B cell (primary cell): ENCODE measurements at regions not wholly inside any gene's neighbourhood (a gene's known extent, or its start where the extent isn't known, plus 50 kb on each side); places are given as distances from the start of the nearest gene placed in this dataset.

ENCODE experiments used
- ATAC-seq: fragments of 200-7000 bp; cut with Tn5 transposase; one replicate; pipeline ENCODE4 v1.10.0; 2021; ENCODE audit warnings: low read depth, mild to moderate bottlenecking, moderate number of reproducible peaks, moderate library complexity
- CTCF ChIA-PET: fragments of 350-600 bp; sonication (Branson Sonifier 250); formaldehyde crosslinking; loops from one replicate; lab custom pipeline; 2021; ENCODE audit warnings: antibody characterized with exemption, inconsistent platforms; lab: Charles Lee
- POLR2A ChIA-PET: fragments of 350-600 bp; sonication (Branson Sonifier 250); formaldehyde crosslinking; loops from one replicate; lab custom pipeline; 2021; ENCODE audit warnings: antibody characterized with exemption; lab: Charles Lee
- DNase-seq: peaks from one replicate; pipeline ENCODE4 v3.0.0; 2013
- H2AFZ ChIP-seq: 2 replicates; pipeline ENCODE4 v1.6.1; 2012; ENCODE audit warnings: mild to moderate bottlenecking, low read depth, low read length; ENCODE audit not compliant: insufficient read depth, poor library complexity, severe bottlenecking
- H3K27ac ChIP-seq, 2 donors: 1 replicate in 1 of 2; 2 replicates in 1 of 2; pipeline ENCODE4 v1.5.1; 2012 to 2013; ENCODE audit warnings: low read length in 2 of 2, mild to moderate bottlenecking in 2 of 2, moderate library complexity in 1 of 2
- H3K27me3 ChIP-seq, 4 experiments: fragments of 200-600 bp in 1 of 4; sonication (generic) in 1 of 4; replicated peaks in 1 of 4; 1 replicate in 2 of 4; 2 replicates in 2 of 4; pipeline versions ENCODE4 v1.6.1 to v1.7.0; 2013 to 2016; ENCODE audit warnings: low read length in 3 of 4, mild to moderate bottlenecking in 2 of 4, mixed read lengths in 1 of 4, moderate library complexity in 1 of 4; ENCODE audit not compliant: insufficient read depth in 4 of 4, control insufficient read depth in 3 of 4; ENCODE audit errors: control extremely low read depth in 1 of 4
- H3K36me3 ChIP-seq, 2 experiments: replicated peaks in 1 of 2; 1 replicate in 1 of 2; 2 replicates in 1 of 2; pipeline versions ENCODE4 v1.6.1 to v1.7.1; 2013; ENCODE audit warnings: low read length in 1 of 2; ENCODE audit not compliant: insufficient read depth in 2 of 2, control insufficient read depth in 1 of 2; ENCODE audit errors: control extremely low read depth in 1 of 2, extremely low read depth in 1 of 2
- H3K4me1 ChIP-seq, 2 donors: fragments of 200-600 bp in 1 of 2; sonication (generic) in 1 of 2; 1 replicate in 1 of 2; 2 replicates in 1 of 2; pipeline versions ENCODE4 v1.5.1 to v1.6.1; 2013 to 2017; ENCODE audit warnings: low read length in 2 of 2; ENCODE audit not compliant: control insufficient read depth in 2 of 2, insufficient read depth in 2 of 2
- H3K4me2 ChIP-seq: replicated peaks from 2 replicates; pipeline ENCODE3; 2012; ENCODE audit warnings: mild to moderate bottlenecking, low read depth, low read length; ENCODE audit not compliant: poor library complexity, severe bottlenecking
- H3K4me3 ChIP-seq, 5 experiments: fragments of 200-600 bp in 1 of 5; sonication (generic) in 1 of 5; 1 replicate in 3 of 5; 2 replicates in 2 of 5; pipeline versions ENCODE4 v1.5.1 to v1.7.0; 2011 to 2016; ENCODE audit warnings: low read length in 4 of 5, mild to moderate bottlenecking in 4 of 5, low read depth in 2 of 5, control low read depth in 1 of 5, moderate library complexity in 1 of 5; ENCODE audit not compliant: insufficient read depth in 1 of 5; ENCODE audit errors: control extremely low read depth in 1 of 5, extremely low read depth in 1 of 5
- H3K79me2 ChIP-seq: fragments of 200-600 bp; sonication (generic); one replicate; pipeline ENCODE4 v1.6.0; 2016; ENCODE audit warnings: low read length; ENCODE audit not compliant: control insufficient read depth, insufficient read depth
- H3K9ac ChIP-seq: fragments of 200-600 bp; sonication (generic); 2 replicates; pipeline ENCODE4 v1.6.1; 2017; ENCODE audit warnings: mild to moderate bottlenecking, low read length, moderate library complexity
- H3K9me3 ChIP-seq, 3 donors: one replicate each; pipeline versions ENCODE4 v1.6.1 to v1.7.1; 2013; ENCODE audit warnings: low read length in 2 of 3; ENCODE audit not compliant: control insufficient read depth in 2 of 3, insufficient read depth in 1 of 3; ENCODE audit errors: control extremely low read depth in 1 of 3
- H4K20me1 ChIP-seq: 2 replicates; pipeline ENCODE4 v1.6.0; 2012; ENCODE audit warnings: mild to moderate bottlenecking, low read length; ENCODE audit not compliant: insufficient read depth, control insufficient read depth, poor library complexity, severe bottlenecking
- H3K27ac Mint-ChIP-seq: one replicate; pipeline ENCODE4 v1.8.0; 2021; ENCODE audit warnings: mixed read lengths
- H3K27me3 Mint-ChIP-seq: one replicate; pipeline ENCODE4 v1.8.0; 2021; ENCODE audit warnings: mixed read lengths
- H3K4me1 Mint-ChIP-seq: one replicate; pipeline ENCODE4 v1.8.0; 2021; ENCODE audit warnings: mixed read lengths
- H3K4me3 Mint-ChIP-seq: one replicate; pipeline ENCODE4 v1.8.0; 2021; ENCODE audit warnings: mixed read lengths
- H3K9me3 Mint-ChIP-seq: one replicate; pipeline ENCODE4 v1.8.0; 2022; ENCODE audit warnings: mixed read lengths; ENCODE audit not compliant: insufficient read depth
- EZH2 ChIP-seq: IDR thresholded peaks from 2 replicates; pipeline ENCODE4 v1.6.1; 2012; ENCODE audit warnings: borderline replicate concordance, low read depth, mild to moderate bottlenecking, moderate library complexity, low read length; ENCODE audit not compliant: insufficient read depth, poor library complexity, severe bottlenecking
- WGBS: methylation state at CpG from one replicate; pipeline ENCODE4 v1.1.5; 2013; ENCODE audit warnings: missing lambda C conversion rate; ENCODE audit not compliant: insufficient coverage; 5-methylcytosine and 5-hydroxymethylcytosine counted together
- intact Hi-C: fragments of 100-400 bp; cut with micrococcal nuclease; formaldehyde crosslinking; loops from one replicate; pipeline ENCODE4 v1.10.0; 2022
- TF ChIP-seq, protein P1 (sequence below): fragments of 200-600 bp; IDR thresholded peaks from one replicate; pipeline ENCODE4 v1.8.0; 2022; ENCODE audit warnings: antibody characterized with exemption, mild to moderate bottlenecking

DNA sequence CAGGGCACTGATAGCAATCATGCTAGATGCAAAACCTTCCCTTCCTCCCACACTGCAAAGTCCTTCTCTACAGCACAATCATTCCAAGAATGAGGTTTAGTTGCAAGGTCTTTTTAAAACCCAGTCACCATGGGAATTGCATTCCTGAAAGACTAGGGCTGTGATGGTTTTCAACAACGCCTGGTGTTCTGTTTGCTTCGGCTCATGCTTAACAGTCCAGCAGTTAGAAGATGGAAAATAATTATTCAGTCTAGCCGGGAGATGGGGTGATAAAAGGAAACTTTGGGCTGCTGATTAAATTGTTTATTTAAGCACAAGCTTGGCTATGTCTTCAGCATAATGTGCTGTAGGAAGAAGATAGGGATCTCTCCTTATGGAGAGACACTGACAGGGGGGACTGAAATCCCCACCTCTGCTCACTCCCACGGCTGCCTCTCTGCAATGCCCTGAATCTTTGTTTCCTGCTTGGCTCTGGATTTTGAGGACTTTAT lies 211.4 kb downstream of the MID1IP1 start:
- ATAC-seq (no peak), DNase-seq (no peak)
- no peaks in the 10 kb centered on the region for H3K79me2 ChIP-seq
- H3K4me2 ChIP-seq: no peak overlapping the region
- Mint-ChIP-seq H3K27me3 (no peaks in the 10 kb centered on the region), H3K4me3 (no peak overlapping the region), H3K27ac (no peak overlapping the region), H3K4me1 (peaks cover 6% of the 10 kb centered on the region), H3K9me3 (no peaks in the 10 kb centered on the region)
- intact Hi-C loops: no loop called here
- H3K36me3 ChIP-seq: no peaks in the 10 kb centered on the region
- ChIA-PET CTCF (no interaction called here), POLR2A (no interaction called here)
- H3K4me3 ChIP-seq: no peak overlapping the region
- H3K9me3 ChIP-seq: no peaks in the 10 kb centered on the region
- H3K27ac ChIP-seq: no peak overlapping the region
- no peak for TF ChIP-seq EZH2
- TF ChIP-seq, protein P1, sequence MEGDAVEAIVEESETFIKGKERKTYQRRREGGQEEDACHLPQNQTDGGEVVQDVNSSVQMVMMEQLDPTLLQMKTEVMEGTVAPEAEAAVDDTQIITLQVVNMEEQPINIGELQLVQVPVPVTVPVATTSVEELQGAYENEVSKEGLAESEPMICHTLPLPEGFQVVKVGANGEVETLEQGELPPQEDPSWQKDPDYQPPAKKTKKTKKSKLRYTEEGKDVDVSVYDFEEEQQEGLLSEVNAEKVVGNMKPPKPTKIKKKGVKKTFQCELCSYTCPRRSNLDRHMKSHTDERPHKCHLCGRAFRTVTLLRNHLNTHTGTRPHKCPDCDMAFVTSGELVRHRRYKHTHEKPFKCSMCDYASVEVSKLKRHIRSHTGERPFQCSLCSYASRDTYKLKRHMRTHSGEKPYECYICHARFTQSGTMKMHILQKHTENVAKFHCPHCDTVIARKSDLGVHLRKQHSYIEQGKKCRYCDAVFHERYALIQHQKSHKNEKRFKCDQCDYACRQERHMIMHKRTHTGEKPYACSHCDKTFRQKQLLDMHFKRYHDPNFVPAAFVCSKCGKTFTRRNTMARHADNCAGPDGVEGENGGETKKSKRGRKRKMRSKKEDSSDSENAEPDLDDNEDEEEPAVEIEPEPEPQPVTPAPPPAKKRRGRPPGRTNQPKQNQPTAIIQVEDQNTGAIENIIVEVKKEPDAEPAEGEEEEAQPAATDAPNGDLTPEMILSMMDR: no peak
- no peaks in the 10 kb centered on the region for H3K4me1 ChIP-seq
- H4K20me1 ChIP-seq: no peaks in the 10 kb centered on the region
- H2AFZ ChIP-seq: no peak overlapping the region
- no peaks in the 10 kb centered on the region for H3K27me3 ChIP-seq
- H3K9ac ChIP-seq: no peak overlapping the region
- WGBS: 43% methylated on average over 1 of the region's 4 CpGs

DNA sequence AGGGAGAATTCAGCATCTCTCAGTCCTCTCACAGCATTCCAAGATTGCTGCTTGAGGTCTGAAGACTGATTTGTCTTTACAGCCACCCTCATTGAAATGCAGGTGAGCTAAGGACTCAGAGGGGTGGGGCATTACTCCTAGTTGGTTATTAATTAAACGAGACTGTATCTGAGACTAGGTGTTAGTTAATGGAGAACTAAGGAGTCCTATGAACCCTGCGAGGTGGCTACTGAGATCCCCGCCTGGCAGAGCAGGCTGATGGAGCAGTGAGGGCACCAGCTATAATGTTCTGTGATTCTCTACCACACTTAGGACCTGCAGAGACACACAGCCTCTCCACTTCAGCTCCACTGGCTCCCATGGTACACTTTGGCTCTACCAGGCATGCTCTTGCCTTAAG lies 215.3 kb downstream of the MID1IP1 start:
- Histone ChIP-seq H3K4me1 (peaks cover 0 to 3% of the 10 kb centered on the region in 2 donors), H3K27ac (no peak overlapping the region), H3K4me3 (no peak overlapping the region), H3K36me3 (no peaks in the 10 kb centered on the region), H3K9ac (no peak overlapping the region), H3K79me2 (no peaks in the 10 kb centered on the region), H4K20me1 (no peaks in the 10 kb centered on the region), H2AFZ (no peak overlapping the region), H3K27me3 (no peaks in the 10 kb centered on the region), H3K9me3 (no peaks in the 10 kb centered on the region), H3K4me2 (no peak overlapping the region)
- ChIA-PET CTCF (no interaction called here), POLR2A (no interaction called here)
- peaks cover 9% of the 10 kb centered on the region for H3K4me1 Mint-ChIP-seq
- ATAC-seq (no peak), DNase-seq (no peak)
- WGBS: no CpG with 5 or more reads among the region's 3 CpGs
- intact Hi-C loops: no loop called here
- H3K9me3 Mint-ChIP-seq: no peaks in the 10 kb centered on the region
- H3K27me3 Mint-ChIP-seq: no peaks in the 10 kb centered on the region
- no peak overlapping the region for H3K4me3 Mint-ChIP-seq
- no peak for TF ChIP-seq EZH2
- TF ChIP-seq, protein P1: no peak
- no peak overlapping the region for H3K27ac Mint-ChIP-seq
